GM18867 (cell line): ENCODE measurements at regions not wholly inside any gene's neighbourhood (a gene's known extent, or its start where the extent isn't known, plus 50 kb on each side); places are given as distances from the start of the nearest gene placed in this dataset.

Experiments
- ATAC-seq: cut with Tn5 transposase; IDR thresholded peaks from one replicate; pipeline ENCODE4 v1.9.1; 2021; ENCODE audit warnings: mild to moderate bottlenecking, moderate library complexity; ENCODE audit not compliant: unreplicated experiment

- ATAC-seq, result no peak
These were observed 317.4 kb downstream of the SLC4A3 start for GRCh38 chr2:219944866-219945265.

- no peak for ATAC-seq
These were observed 318.6 kb downstream of the SLC4A3 start for GRCh38 chr2:219946021-219946420.

GRCh38 chr2:219946529-219946928, 319.1 kb downstream of the SLC4A3 start:
- peak; percentile 42 for ATAC-seq

GRCh38 chr2:219947575-219947974, 320.1 kb downstream of the SLC4A3 start:
- ATAC-seq, result no peak

GRCh38 chr2:219949053-219949452, 321.6 kb downstream of the SLC4A3 start:
- ATAC-seq, result no peak

GRCh38 chr2:219951099-219951498, 323.7 kb downstream of the SLC4A3 start:
- no peak for ATAC-seq

GRCh38 chr2:219954331-219954730, 326.9 kb downstream of the SLC4A3 start:
- ATAC-seq, result no peak

GRCh38 chr2:219957820-219958219, 330.4 kb downstream of the SLC4A3 start:
- no peak for ATAC-seq

- no peak for ATAC-seq
These were observed 331.5 kb downstream of the SLC4A3 start for GRCh38 chr2:219958941-219959340.

- ATAC-seq, result no peak
These were observed 332.0 kb downstream of the SLC4A3 start for GRCh38 chr2:219959471-219959870.

GRCh38 chr2:219961947-219962498, 334.6 kb downstream of the SLC4A3 start:
- ATAC-seq, result no peak

- no peak for ATAC-seq
These were observed 335.4 kb downstream of the SLC4A3 start for GRCh38 chr2:219962801-219963200.

- ATAC-seq, result no peak
These were observed 338.1 kb downstream of the SLC4A3 start for GRCh38 chr2:219965287-219966194.

- ATAC-seq, result no peak
These were observed 340.1 kb downstream of the SLC4A3 start for GRCh38 chr2:219967247-219968245.

GRCh38 chr2:219968685-219969345, 341.4 kb downstream of the SLC4A3 start:
- ATAC-seq, result no peak

- ATAC-seq, result no peak
These were observed 342.1 kb downstream of the SLC4A3 start for GRCh38 chr2:219969508-219969907.

- ATAC-seq, result no peak
These were observed 345.7 kb downstream of the SLC4A3 start for GRCh38 chr2:219973136-219973535.

GRCh38 chr2:219976871-219977270, 349.4 kb downstream of the SLC4A3 start:
- no peak for ATAC-seq

- ATAC-seq, result no peak
These were observed 353.2 kb downstream of the SLC4A3 start for GRCh38 chr2:219980638-219981037.

- no peak for ATAC-seq
These were observed 356.4 kb downstream of the SLC4A3 start for GRCh38 chr2:219983836-219984235.

- ATAC-seq, result no peak
These were observed 357.6 kb downstream of the SLC4A3 start for GRCh38 chr2:219985017-219985416.
